SK-N-SH (cell line): ENCODE measurements at regions not wholly inside any gene's neighbourhood (a gene's known extent, or its start where the extent isn't known, plus 50 kb on each side); places are given as distances from the start of the nearest gene placed in this dataset.

ENCODE experiments used
- CTCF ChIA-PET: fragments of 300-600, 350-600 bp; formaldehyde crosslinking; extraction: SDS; loops from one replicate; lab custom pipeline; 2021; lab: Yijun Ruan, JAX
- POLR2A ChIA-PET: fragments of 350-600 bp; sonication (Branson Sonifier 250); formaldehyde crosslinking; extraction: SDS; loops from one replicate; lab custom pipeline; 2020; ENCODE audit warnings: antibody characterized with exemption, inconsistent platforms; lab: Yijun Ruan, JAX
- DNase-seq: peaks from one replicate; pipeline ENCODE4 v3.0.0; 2012
- H2AFZ ChIP-seq: fragments of 200-600 bp; sonication (generic); 2 replicates; pipeline ENCODE4 v1.8.1; 2016; ENCODE audit warnings: antibody characterized with exemption, mild to moderate bottlenecking, low read depth
- H3F3A ChIP-seq: fragments of 200-600 bp; sonication (generic); replicated peaks from 2 replicates; pipeline ENCODE3; 2016; ENCODE audit warnings: antibody characterized with exemption, mild to moderate bottlenecking; ENCODE audit not compliant: insufficient read depth
- H3K27ac ChIP-seq, 2 experiments: fragments of 200-500 bp in 1 of 2; fragments of 200-600 bp in 1 of 2; sonication (Bioruptor generic) in 1 of 2; sonication (generic), shearing (Covaris generic) in 1 of 2; 2 replicates each; pipeline versions ENCODE4 v1.5.1 to v1.6.1; 2014 to 2016; ENCODE audit warnings: low read depth in 2 of 2, inconsistent platforms in 1 of 2, low read length in 1 of 2, mild to moderate bottlenecking in 1 of 2, mixed read lengths in 1 of 2
- H3K27me3 ChIP-seq: fragments of 200-600 bp; sonication (generic), shearing (Covaris generic); 2 replicates; pipeline ENCODE4 v1.6.1; 2016; ENCODE audit warnings: mixed run types; ENCODE audit not compliant: insufficient read depth
- H3K36me3 ChIP-seq, 2 experiments: fragments of 200-500 bp in 1 of 2; fragments of 200-600 bp in 1 of 2; sonication (Bioruptor generic) in 1 of 2; sonication (generic) in 1 of 2; replicated peaks in 1 of 2; 2 replicates each; pipeline versions ENCODE3 to v1.5.1; 2014 to 2016; ENCODE audit warnings: low read length in 1 of 2, mild to moderate bottlenecking in 1 of 2; ENCODE audit not compliant: insufficient read depth in 2 of 2, control insufficient read depth in 1 of 2
- H3K4me1 ChIP-seq, 2 experiments: fragments of 200-500 bp in 1 of 2; fragments of 200-600 bp in 1 of 2; sonication (Bioruptor generic) in 1 of 2; sonication (generic), shearing (Covaris generic) in 1 of 2; 2 replicates each; pipeline versions ENCODE4 v1.5.1 to v1.6.1; 2014 to 2016; ENCODE audit warnings: low read depth in 1 of 2, low read length in 1 of 2, mixed run types in 1 of 2; ENCODE audit not compliant: insufficient read depth in 2 of 2, control insufficient read depth in 1 of 2
- H3K4me2 ChIP-seq: fragments of 200-600 bp; sonication (generic), shearing (Covaris generic); 2 replicates; pipeline ENCODE4 v1.6.1; 2017; ENCODE audit warnings: mixed run types
- H3K4me3 ChIP-seq, 2 experiments: fragments of 200-500 bp in 1 of 2; fragments of 200-600 bp in 1 of 2; sonication (Bioruptor generic) in 1 of 2; sonication (generic), shearing (Covaris generic) in 1 of 2; 2 replicates each; pipeline versions ENCODE4 v1.5.1 to v1.8.1; 2014 to 2016; ENCODE audit warnings: low read depth in 2 of 2, inconsistent platforms in 1 of 2, low read length in 1 of 2, mild to moderate bottlenecking in 1 of 2, mixed read lengths in 1 of 2, moderate library complexity in 1 of 2
- H3K79me2 ChIP-seq: fragments of 200-600 bp; sonication (generic); 2 replicates; pipeline ENCODE4 v1.8.1; 2017; ENCODE audit warnings: mild to moderate bottlenecking; ENCODE audit not compliant: insufficient read depth
- H3K9ac ChIP-seq: fragments of 200-600 bp; sonication (generic); 2 replicates; pipeline ENCODE4 v1.6.1; 2017; ENCODE audit warnings: mixed run types
- H3K9me2 ChIP-seq: fragments of 200-600 bp; sonication (generic); 2 replicates; pipeline ENCODE4 v1.6.1; 2017; ENCODE audit warnings: mixed run types
- H3K9me3 ChIP-seq: fragments of 200-600 bp; sonication (generic); 2 replicates; pipeline ENCODE4 v1.6.1; 2017; ENCODE audit warnings: mixed run types, mild to moderate bottlenecking, moderate library complexity
- H4K20me1 ChIP-seq: fragments of 200-600 bp; sonication (generic); 2 replicates; pipeline ENCODE4 v1.6.1; 2017; ENCODE audit warnings: mild to moderate bottlenecking, mixed run types; ENCODE audit not compliant: insufficient read depth
- CHD2 ChIP-seq: fragments of 150-350 bp; IDR thresholded peaks from 2 replicates; pipeline ENCODE4 v1.6.1; 2018; ENCODE audit warnings: low read length; ENCODE audit not compliant: partially characterized antibody
- FOXJ3 ChIP-seq: sonication (generic); formaldehyde crosslinking; IDR thresholded peaks from 2 replicates; pipeline ENCODE4 v1.5.1; 2020; ENCODE audit warnings: mild to moderate bottlenecking, missing genetic modification reagents
- FOXM1 ChIP-seq: IDR thresholded peaks from 2 replicates; pipeline ENCODE4 v1.4.0; 2012; ENCODE audit warnings: low read depth, mild to moderate bottlenecking
- GABPA ChIP-seq: IDR thresholded peaks from 2 replicates; pipeline ENCODE4 v1.4.0; 2012; ENCODE audit warnings: low read depth, mild to moderate bottlenecking
- JUND ChIP-seq: IDR thresholded peaks from 2 replicates; pipeline ENCODE4 v1.4.0; 2012
- MEF2A ChIP-seq: IDR thresholded peaks from 2 replicates; pipeline ENCODE4 v1.4.0; 2012; ENCODE audit warnings: low read depth, borderline replicate concordance
- MXI1 ChIP-seq: IDR thresholded peaks from 2 replicates; pipeline ENCODE4 v1.6.1; 2012; ENCODE audit warnings: mild to moderate bottlenecking, low read depth, low read length, improper control_type of control experiment
- NRF1 ChIP-seq: IDR thresholded peaks from 2 replicates; pipeline ENCODE4 v1.6.1; 2012; ENCODE audit warnings: low read depth, mild to moderate bottlenecking, low read length
- POLR2AphosphoS5 ChIP-seq: IDR thresholded peaks from 2 replicates; pipeline ENCODE4 v1.6.1; 2012; ENCODE audit warnings: low read depth, low read length
- RCOR1 ChIP-seq: fragments of 150-350 bp; IDR thresholded peaks from 2 replicates; pipeline ENCODE4 v1.6.1; 2017; ENCODE audit warnings: antibody characterized with exemption, low read length
- RXRA ChIP-seq: IDR thresholded peaks from 2 replicates; pipeline ENCODE4 v1.4.0; 2012; ENCODE audit warnings: low read depth, mild to moderate bottlenecking, borderline replicate concordance
- SIN3A ChIP-seq: IDR thresholded peaks from 2 replicates; pipeline ENCODE4 v1.6.1; 2012; ENCODE audit warnings: low read depth, mild to moderate bottlenecking, low read length, moderate library complexity, borderline replicate concordance
- SMC3 ChIP-seq: IDR thresholded peaks from 2 replicates; pipeline ENCODE4 v1.6.1; 2012; ENCODE audit warnings: low read depth, low read length, improper control_type of control experiment
- TAF1 ChIP-seq: IDR thresholded peaks from 2 replicates; pipeline ENCODE4 v1.6.1; 2012; ENCODE audit warnings: low read depth, mild to moderate bottlenecking, low read length, moderate library complexity, borderline replicate concordance
- TCF12 ChIP-seq: IDR thresholded peaks from 2 replicates; pipeline ENCODE4 v1.4.0; 2012
- YY1 ChIP-seq: IDR thresholded peaks from 2 replicates; pipeline ENCODE4 v1.4.0; 2012; ENCODE audit warnings: low read depth, mild to moderate bottlenecking
- WGBS: methylation state at CpG from one replicate; pipeline ENCODE4 v1.1.6; 2017; ENCODE audit warnings: low lambda C conversion rate; 5-methylcytosine and 5-hydroxymethylcytosine counted together
- TF ChIP-seq, protein P1 (sequence below): fragments of 200-600 bp; sonication (generic); IDR thresholded peaks from 2 replicates; pipeline ENCODE4 v1.6.1; 2017; ENCODE audit warnings: antibody characterized with exemption, mild to moderate bottlenecking, moderate library complexity
- TF ChIP-seq, protein P2 (sequence below): fragments of 150-350 bp; IDR thresholded peaks from 2 replicates; pipeline ENCODE4 v1.6.1; 2017; ENCODE audit warnings: antibody characterized with exemption, low read length, low read depth, borderline replicate concordance
- TF ChIP-seq, protein P3 (sequence below): IDR thresholded peaks from 2 replicates; pipeline ENCODE4 v1.4.0; 2012; ENCODE audit warnings: low read depth, borderline replicate concordance
- TF ChIP-seq, protein P4 (sequence below): IDR thresholded peaks from 2 replicates; pipeline ENCODE4 v1.6.1; 2012; ENCODE audit warnings: mild to moderate bottlenecking, low read depth, low read length, moderate library complexity
- TF ChIP-seq, protein P5 (sequence below): IDR thresholded peaks from 2 replicates; pipeline ENCODE4; 2012
- TF ChIP-seq, protein P6 (sequence below): IDR thresholded peaks from 2 replicates; pipeline ENCODE4 v1.4.0; 2012; ENCODE audit warnings: low read depth
- TF ChIP-seq, protein P7 (sequence below): fragments of 150-350 bp; IDR thresholded peaks from 2 replicates; pipeline ENCODE4 v1.6.1; 2016; ENCODE audit warnings: mild to moderate bottlenecking, low read depth, low read length

DNA sequence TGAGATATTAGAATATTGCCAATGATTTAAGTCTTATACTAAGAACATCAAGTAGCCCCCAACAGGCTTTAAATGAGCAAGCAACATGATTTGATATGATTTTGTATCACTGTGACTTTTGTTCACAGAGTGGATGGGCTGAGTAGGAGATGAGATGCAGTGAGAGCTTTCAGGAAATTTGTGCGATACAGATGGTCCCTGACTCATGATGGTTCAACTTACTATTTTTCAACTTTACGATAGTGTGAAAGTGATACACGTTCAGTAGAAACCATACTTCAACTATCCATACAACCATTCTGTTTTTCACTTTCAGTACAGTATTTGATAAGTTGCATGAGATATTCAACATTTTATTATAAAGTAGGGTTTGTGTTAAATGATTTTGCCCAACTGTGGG, 78.7 kb upstream of the NWD2 start (continued):
- TF ChIP-seq, protein P1, sequence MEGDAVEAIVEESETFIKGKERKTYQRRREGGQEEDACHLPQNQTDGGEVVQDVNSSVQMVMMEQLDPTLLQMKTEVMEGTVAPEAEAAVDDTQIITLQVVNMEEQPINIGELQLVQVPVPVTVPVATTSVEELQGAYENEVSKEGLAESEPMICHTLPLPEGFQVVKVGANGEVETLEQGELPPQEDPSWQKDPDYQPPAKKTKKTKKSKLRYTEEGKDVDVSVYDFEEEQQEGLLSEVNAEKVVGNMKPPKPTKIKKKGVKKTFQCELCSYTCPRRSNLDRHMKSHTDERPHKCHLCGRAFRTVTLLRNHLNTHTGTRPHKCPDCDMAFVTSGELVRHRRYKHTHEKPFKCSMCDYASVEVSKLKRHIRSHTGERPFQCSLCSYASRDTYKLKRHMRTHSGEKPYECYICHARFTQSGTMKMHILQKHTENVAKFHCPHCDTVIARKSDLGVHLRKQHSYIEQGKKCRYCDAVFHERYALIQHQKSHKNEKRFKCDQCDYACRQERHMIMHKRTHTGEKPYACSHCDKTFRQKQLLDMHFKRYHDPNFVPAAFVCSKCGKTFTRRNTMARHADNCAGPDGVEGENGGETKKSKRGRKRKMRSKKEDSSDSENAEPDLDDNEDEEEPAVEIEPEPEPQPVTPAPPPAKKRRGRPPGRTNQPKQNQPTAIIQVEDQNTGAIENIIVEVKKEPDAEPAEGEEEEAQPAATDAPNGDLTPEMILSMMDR = no peak
- TF ChIP-seq, protein P2, sequence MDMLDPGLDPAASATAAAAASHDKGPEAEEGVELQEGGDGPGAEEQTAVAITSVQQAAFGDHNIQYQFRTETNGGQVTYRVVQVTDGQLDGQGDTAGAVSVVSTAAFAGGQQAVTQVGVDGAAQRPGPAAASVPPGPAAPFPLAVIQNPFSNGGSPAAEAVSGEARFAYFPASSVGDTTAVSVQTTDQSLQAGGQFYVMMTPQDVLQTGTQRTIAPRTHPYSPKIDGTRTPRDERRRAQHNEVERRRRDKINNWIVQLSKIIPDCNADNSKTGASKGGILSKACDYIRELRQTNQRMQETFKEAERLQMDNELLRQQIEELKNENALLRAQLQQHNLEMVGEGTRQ = no peak
- TF ChIP-seq POLR2AphosphoS5 = no peak
- TF ChIP-seq FOXM1 = no peak
- TF ChIP-seq, protein P3, sequence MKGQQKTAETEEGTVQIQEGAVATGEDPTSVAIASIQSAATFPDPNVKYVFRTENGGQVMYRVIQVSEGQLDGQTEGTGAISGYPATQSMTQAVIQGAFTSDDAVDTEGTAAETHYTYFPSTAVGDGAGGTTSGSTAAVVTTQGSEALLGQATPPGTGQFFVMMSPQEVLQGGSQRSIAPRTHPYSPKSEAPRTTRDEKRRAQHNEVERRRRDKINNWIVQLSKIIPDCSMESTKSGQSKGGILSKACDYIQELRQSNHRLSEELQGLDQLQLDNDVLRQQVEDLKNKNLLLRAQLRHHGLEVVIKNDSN = no peak
- TF ChIP-seq TCF12 = no peak
- TF ChIP-seq, all 33 proteins: peak for 0

DNA sequence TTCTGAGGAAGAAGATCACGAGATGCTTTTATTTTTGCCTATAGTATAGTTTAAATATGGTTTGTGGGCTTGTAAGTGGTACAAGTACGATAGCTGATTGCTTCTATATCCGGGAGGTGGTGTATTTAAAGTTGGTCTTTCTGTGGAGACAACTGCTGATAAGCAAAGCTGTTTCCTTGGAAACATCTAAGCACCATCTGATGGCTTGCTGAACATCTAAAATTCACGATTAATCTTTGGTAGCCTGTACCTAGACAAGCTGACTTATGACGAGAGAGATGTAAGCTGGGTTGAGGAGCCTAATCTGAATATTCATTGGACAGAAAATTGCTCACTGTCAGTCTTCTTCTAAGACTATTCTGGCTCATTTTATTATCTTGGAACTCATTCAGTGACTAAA, 74.6 kb upstream of the NWD2 start:
- Histone ChIP-seq H3K9me2 (no peaks in the 10 kb centered on the region), H2AFZ (no peak overlapping the region), H3K4me3 (no peak overlapping the region), H3K27me3 (no peaks in the 10 kb centered on the region), H3K4me2 (no peak overlapping the region), H3F3A (no peaks in the 10 kb centered on the region), H3K9ac (no peak overlapping the region), H3K79me2 (no peaks in the 10 kb centered on the region), H3K4me1 (no peaks in the 10 kb centered on the region), H3K9me3 (no peaks in the 10 kb centered on the region), H4K20me1 (no peaks in the 10 kb centered on the region), H3K27ac (no peak overlapping the region), H3K36me3 (no peaks in the 10 kb centered on the region)
- ChIA-PET POLR2A (no interaction called here), CTCF (no interaction called here)
- no peak for DNase-seq
- WGBS = 0% methylated on average over 5 of the region's 5 CpGs
- no peak for TF ChIP-seq POLR2AphosphoS5
- no peak for TF ChIP-seq CHD2
- no peak for TF ChIP-seq FOXJ3 (CRISPR knock-in tag)
- no peak for TF ChIP-seq JUND
- TF ChIP-seq SMC3 = no peak
- no peak for TF ChIP-seq TAF1
- no peak for TF ChIP-seq GABPA
- TF ChIP-seq NRF1 = no peak
- no peak for TF ChIP-seq SIN3A
- no peak for TF ChIP-seq MXI1
- TF ChIP-seq, protein P4, sequence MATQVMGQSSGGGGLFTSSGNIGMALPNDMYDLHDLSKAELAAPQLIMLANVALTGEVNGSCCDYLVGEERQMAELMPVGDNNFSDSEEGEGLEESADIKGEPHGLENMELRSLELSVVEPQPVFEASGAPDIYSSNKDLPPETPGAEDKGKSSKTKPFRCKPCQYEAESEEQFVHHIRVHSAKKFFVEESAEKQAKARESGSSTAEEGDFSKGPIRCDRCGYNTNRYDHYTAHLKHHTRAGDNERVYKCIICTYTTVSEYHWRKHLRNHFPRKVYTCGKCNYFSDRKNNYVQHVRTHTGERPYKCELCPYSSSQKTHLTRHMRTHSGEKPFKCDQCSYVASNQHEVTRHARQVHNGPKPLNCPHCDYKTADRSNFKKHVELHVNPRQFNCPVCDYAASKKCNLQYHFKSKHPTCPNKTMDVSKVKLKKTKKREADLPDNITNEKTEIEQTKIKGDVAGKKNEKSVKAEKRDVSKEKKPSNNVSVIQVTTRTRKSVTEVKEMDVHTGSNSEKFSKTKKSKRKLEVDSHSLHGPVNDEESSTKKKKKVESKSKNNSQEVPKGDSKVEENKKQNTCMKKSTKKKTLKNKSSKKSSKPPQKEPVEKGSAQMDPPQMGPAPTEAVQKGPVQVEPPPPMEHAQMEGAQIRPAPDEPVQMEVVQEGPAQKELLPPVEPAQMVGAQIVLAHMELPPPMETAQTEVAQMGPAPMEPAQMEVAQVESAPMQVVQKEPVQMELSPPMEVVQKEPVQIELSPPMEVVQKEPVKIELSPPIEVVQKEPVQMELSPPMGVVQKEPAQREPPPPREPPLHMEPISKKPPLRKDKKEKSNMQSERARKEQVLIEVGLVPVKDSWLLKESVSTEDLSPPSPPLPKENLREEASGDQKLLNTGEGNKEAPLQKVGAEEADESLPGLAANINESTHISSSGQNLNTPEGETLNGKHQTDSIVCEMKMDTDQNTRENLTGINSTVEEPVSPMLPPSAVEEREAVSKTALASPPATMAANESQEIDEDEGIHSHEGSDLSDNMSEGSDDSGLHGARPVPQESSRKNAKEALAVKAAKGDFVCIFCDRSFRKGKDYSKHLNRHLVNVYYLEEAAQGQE = no peak
- TF ChIP-seq, protein P3 = no peak
- TF ChIP-seq, protein P5, sequence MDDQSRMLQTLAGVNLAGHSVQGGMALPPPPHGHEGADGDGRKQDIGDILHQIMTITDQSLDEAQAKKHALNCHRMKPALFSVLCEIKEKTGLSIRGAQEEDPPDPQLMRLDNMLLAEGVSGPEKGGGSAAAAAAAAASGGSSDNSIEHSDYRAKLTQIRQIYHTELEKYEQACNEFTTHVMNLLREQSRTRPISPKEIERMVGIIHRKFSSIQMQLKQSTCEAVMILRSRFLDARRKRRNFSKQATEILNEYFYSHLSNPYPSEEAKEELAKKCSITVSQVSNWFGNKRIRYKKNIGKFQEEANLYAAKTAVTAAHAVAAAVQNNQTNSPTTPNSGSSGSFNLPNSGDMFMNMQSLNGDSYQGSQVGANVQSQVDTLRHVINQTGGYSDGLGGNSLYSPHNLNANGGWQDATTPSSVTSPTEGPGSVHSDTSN = no peak
- no peak for TF ChIP-seq YY1
- TF ChIP-seq, protein P6, sequence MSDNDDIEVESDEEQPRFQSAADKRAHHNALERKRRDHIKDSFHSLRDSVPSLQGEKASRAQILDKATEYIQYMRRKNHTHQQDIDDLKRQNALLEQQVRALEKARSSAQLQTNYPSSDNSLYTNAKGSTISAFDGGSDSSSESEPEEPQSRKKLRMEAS = no peak
- TF ChIP-seq RCOR1 = no peak
- TF ChIP-seq MEF2A = no peak
- TF ChIP-seq, protein P7, sequence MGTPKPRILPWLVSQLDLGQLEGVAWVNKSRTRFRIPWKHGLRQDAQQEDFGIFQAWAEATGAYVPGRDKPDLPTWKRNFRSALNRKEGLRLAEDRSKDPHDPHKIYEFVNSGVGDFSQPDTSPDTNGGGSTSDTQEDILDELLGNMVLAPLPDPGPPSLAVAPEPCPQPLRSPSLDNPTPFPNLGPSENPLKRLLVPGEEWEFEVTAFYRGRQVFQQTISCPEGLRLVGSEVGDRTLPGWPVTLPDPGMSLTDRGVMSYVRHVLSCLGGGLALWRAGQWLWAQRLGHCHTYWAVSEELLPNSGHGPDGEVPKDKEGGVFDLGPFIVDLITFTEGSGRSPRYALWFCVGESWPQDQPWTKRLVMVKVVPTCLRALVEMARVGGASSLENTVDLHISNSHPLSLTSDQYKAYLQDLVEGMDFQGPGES = no peak
- no peak for TF ChIP-seq RXRA
